Activated CD8-positive, alpha-beta T cell treated with anti-CD3 and anti-CD28 coated beads for 36 hours (primary cell): ENCODE measurements at regions not wholly inside any gene's neighbourhood (a gene's known extent, or its start where the extent isn't known, plus 50 kb on each side); places are given as distances from the start of the nearest gene placed in this dataset.

Source experiments
- ATAC-seq: fragments of 200-7000 bp; cut with Tn5 transposase; one replicate; pipeline ENCODE4 v1.10.0; 2021; ENCODE audit warnings: mild to moderate bottlenecking, moderate library complexity
- CTCF ChIA-PET: fragments of 350-600 bp; sonication (Branson Sonifier 250); formaldehyde crosslinking; loops from one replicate; lab custom pipeline; 2021; ENCODE audit warnings: antibody characterized with exemption; lab: Charles Lee
- POLR2A ChIA-PET: fragments of 350-600 bp; sonication (Branson Sonifier 250); formaldehyde crosslinking; loops from one replicate; lab custom pipeline; 2021; ENCODE audit warnings: antibody characterized with exemption; lab: Charles Lee
- DNase-seq: peaks from one replicate; pipeline ENCODE4 v3.0.0-alpha.2; 2020
- H3K27ac Mint-ChIP-seq: one replicate; pipeline ENCODE4 v1.8.0; 2021; ENCODE audit warnings: mild to moderate bottlenecking, mixed read lengths
- H3K27me3 Mint-ChIP-seq: one replicate; pipeline ENCODE4 v1.8.0; 2021; ENCODE audit warnings: mixed read lengths
- H3K36me3 Mint-ChIP-seq: one replicate; pipeline ENCODE4 v1.8.0; 2021; ENCODE audit warnings: low read depth, mixed read lengths
- H3K4me1 Mint-ChIP-seq: one replicate; pipeline ENCODE4 v1.8.0; 2021; ENCODE audit warnings: low read depth, mixed read lengths
- H3K4me3 Mint-ChIP-seq: one replicate; pipeline ENCODE4 v1.8.0; 2021; ENCODE audit warnings: mild to moderate bottlenecking, moderate library complexity, mixed read lengths
- H3K9me3 Mint-ChIP-seq: one replicate; pipeline ENCODE4 v1.8.0; 2021; ENCODE audit warnings: mixed read lengths
- intact Hi-C: fragments of 100-400 bp; cut with micrococcal nuclease; formaldehyde crosslinking; loops from one replicate; pipeline ENCODE4 v1.10.0; 2022
- TF ChIP-seq, protein P1 (sequence below): fragments of 200-600 bp; IDR thresholded peaks from one replicate; pipeline ENCODE4 v1.8.0; 2022; ENCODE audit warnings: antibody characterized with exemption, mild to moderate bottlenecking

DNA sequence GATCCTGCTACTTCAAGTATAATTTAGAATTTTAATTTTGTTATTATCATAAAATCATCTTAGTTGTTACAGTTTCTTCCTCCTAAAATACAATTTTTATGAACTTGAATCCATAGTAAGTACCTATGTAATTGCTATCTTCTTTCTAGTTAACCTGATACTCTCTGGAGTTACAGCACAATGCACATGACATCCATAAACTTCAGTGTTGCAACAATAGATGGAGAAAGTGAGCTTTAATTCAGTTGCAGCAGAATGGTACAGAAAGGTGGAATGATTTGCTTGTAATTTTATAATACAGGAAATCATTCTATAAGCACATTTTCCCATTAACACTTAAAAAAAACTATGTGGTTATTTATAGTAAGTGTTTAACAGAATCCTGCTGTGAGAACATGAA lies 372.0 kb downstream of the CDH9 start:
- ChIA-PET CTCF (no interaction called here), POLR2A (no interaction called here)
- Mint-ChIP-seq H3K27ac (no peak overlapping the region), H3K27me3 (no peaks in the 10 kb centered on the region), H3K9me3 (peaks cover 4% of the 10 kb centered on the region), H3K4me3 (no peak overlapping the region), H3K4me1 (no peaks in the 10 kb centered on the region), H3K36me3 (no peaks in the 10 kb centered on the region)
- TF ChIP-seq, protein P1, sequence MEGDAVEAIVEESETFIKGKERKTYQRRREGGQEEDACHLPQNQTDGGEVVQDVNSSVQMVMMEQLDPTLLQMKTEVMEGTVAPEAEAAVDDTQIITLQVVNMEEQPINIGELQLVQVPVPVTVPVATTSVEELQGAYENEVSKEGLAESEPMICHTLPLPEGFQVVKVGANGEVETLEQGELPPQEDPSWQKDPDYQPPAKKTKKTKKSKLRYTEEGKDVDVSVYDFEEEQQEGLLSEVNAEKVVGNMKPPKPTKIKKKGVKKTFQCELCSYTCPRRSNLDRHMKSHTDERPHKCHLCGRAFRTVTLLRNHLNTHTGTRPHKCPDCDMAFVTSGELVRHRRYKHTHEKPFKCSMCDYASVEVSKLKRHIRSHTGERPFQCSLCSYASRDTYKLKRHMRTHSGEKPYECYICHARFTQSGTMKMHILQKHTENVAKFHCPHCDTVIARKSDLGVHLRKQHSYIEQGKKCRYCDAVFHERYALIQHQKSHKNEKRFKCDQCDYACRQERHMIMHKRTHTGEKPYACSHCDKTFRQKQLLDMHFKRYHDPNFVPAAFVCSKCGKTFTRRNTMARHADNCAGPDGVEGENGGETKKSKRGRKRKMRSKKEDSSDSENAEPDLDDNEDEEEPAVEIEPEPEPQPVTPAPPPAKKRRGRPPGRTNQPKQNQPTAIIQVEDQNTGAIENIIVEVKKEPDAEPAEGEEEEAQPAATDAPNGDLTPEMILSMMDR = no peak
- ATAC-seq (no peak), DNase-seq (no peak)
- intact Hi-C loops = no loop called here

DNA sequence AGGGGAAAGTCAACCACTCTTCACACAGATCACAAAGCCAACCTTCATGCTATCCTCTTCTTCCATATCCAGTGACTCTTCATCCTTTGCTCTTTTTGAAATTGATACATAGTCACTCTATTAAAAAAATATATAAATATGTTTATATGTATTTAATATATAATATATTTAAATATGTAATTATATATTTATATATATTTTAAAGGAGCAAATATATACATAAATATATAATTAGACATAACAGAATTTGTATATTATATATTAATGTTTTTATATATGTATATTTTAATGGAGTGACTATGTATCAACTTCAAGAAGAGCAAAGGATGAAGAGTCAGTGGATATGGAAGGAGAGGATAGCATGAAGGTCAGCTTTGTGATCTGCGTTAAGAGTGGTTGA lies 374.9 kb downstream of the CDH9 start:
- POLR2A ChIA-PET = no interaction called here
- CTCF ChIA-PET = no interaction called here
- Mint-ChIP-seq H3K9me3 (peaks cover 12% of the 10 kb centered on the region), H3K4me1 (no peaks in the 10 kb centered on the region), H3K27me3 (no peaks in the 10 kb centered on the region), H3K27ac (no peak overlapping the region), H3K4me3 (no peak overlapping the region), H3K36me3 (no peaks in the 10 kb centered on the region)
- intact Hi-C loops = no loop called here
- TF ChIP-seq, protein P1 = no peak
- ATAC-seq (no peak), DNase-seq (no peak)

DNA sequence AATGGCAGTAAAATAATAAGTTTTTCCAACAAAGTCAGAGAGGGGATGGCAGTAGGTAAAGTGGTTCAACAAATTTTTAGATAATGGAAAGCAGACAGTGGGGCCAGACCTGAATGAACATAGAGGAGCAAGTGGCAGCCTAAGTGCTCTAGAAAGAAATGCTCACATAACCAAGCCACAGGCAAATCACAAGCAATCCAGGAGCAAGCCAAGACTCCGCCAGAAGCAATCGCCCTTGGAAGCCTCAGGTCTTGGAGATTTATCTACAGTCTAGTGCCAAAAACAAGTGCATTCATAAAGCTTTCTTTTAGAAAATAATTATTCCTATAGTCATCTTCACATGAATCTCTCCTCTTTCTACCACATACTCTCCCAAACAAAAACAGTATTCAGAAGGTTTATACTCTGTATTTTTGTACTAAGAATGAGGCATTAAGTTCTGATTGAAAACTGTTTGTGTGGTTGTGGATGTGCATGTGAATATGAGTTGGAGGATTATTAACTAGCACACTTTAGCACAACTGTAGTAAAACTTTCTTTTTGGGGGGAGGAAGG lies 375.5 kb downstream of the CDH9 start:
- Mint-ChIP-seq H3K36me3 (no peaks in the 10 kb centered on the region), H3K27ac (no peak overlapping the region), H3K4me1 (no peaks in the 10 kb centered on the region), H3K27me3 (no peaks in the 10 kb centered on the region), H3K4me3 (no peak overlapping the region), H3K9me3 (peaks cover 12% of the 10 kb centered on the region)
- TF ChIP-seq, protein P1 = no peak
- no peak for ATAC-seq
- ChIA-PET POLR2A (no interaction called here), CTCF (no interaction called here)
- DNase-seq = no peak
- intact Hi-C loops = no loop called here

DNA sequence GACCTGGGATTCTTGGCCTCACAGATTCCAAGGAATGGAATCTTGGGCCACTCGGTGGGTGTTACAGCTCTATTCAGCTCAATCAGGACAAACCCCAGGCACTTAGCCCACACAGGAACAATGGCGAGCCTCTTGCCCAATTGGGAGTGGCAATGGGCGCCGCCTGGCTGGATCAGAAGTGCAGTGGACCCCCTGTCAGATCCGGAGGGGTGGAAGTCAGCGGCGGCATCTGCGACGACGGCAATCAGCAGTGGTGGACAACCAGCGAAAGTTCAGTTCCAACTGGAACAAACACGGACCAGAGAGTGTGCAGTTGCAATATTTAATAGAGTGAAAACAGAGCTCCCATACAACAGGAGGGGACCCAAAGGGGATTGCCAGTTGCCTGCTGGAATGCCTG lies 378.3 kb downstream of the CDH9 start:
- ChIA-PET CTCF (no interaction called here), POLR2A (no interaction called here)
- no peak for ATAC-seq
- intact Hi-C loops = no loop called here
- no peak overlapping the region for H3K27ac Mint-ChIP-seq
- no peak for DNase-seq
- no peaks in the 10 kb centered on the region for H3K36me3 Mint-ChIP-seq
- H3K27me3 Mint-ChIP-seq = no peaks in the 10 kb centered on the region
- TF ChIP-seq, protein P1 = no peak
- no peak overlapping the region for H3K4me3 Mint-ChIP-seq
- peaks cover 21% of the 10 kb centered on the region for H3K9me3 Mint-ChIP-seq
- H3K4me1 Mint-ChIP-seq = no peaks in the 10 kb centered on the region

DNA sequence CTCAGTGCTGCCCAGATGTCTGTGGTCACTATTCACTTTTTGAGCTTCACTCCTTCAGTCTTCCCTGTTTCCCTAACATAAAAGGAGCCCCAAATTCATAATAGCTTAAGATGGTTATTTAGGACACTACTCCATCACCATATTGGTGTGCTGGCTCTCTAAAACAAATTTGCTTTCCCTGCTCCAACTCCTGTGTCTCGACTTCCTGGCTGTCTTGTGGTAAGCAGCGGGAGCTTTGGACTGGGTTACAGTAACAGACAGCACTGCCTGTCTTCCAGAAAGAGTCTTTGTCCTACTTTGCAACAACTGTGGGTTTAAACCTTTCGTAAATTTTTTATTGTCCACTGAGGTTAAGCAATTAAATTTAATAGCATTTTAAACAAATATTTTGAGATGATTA lies 389.4 kb downstream of the CDH9 start:
- intact Hi-C loops = no loop called here
- Mint-ChIP-seq H3K27ac (no peak overlapping the region), H3K4me1 (no peaks in the 10 kb centered on the region), H3K9me3 (peaks cover 11% of the 10 kb centered on the region), H3K27me3 (no peaks in the 10 kb centered on the region), H3K4me3 (no peak overlapping the region), H3K36me3 (no peaks in the 10 kb centered on the region)
- TF ChIP-seq, protein P1 = no peak
- no peak for ATAC-seq
- CTCF ChIA-PET = no interaction called here
- POLR2A ChIA-PET = no interaction called here
- DNase-seq = no peak
